SIG-M5 (cell line): ENCODE measurements at regions not wholly inside any gene's neighbourhood (a gene's known extent, or its start where the extent isn't known, plus 50 kb on each side); places are given as distances from the start of the nearest gene placed in this dataset.

ENCODE experiments used
- DNase-seq: peaks from one replicate; lab custom pipeline; 2025; lab: John Stamatoyannopoulos, UW

GRCh38 chr6:125544819-125545218, 204.6 kb upstream of the HEY2 start:
- no peak for DNase-seq

- DNase-seq = no peak
Measured at GRCh38 chr6:125546841-125547251, 202.6 kb upstream of the HEY2 start.

- no peak for DNase-seq
Measured at GRCh38 chr6:125547381-125547780, 202.1 kb upstream of the HEY2 start.

- DNase-seq = no peak
Measured at GRCh38 chr6:125549202-125549884, 200.1 kb upstream of the HEY2 start.

- no peak for DNase-seq
Measured at GRCh38 chr6:125550892-125551291, 198.5 kb upstream of the HEY2 start.

GRCh38 chr6:125552819-125553218, 196.6 kb upstream of the HEY2 start:
- DNase-seq = no peak

GRCh38 chr6:125554456-125554855, 195.0 kb upstream of the HEY2 start:
- no peak for DNase-seq

- no peak for DNase-seq
Measured at GRCh38 chr6:125558241-125558843, 191.1 kb upstream of the HEY2 start.

- no peak for DNase-seq
Measured at GRCh38 chr6:125558907-125559306, 190.5 kb upstream of the HEY2 start.

GRCh38 chr6:125562156-125562555, 187.3 kb upstream of the HEY2 start:
- DNase-seq = no peak

- no peak for DNase-seq
Measured at GRCh38 chr6:125564941-125565340, 184.5 kb upstream of the HEY2 start.

- DNase-seq = no peak
Measured at GRCh38 chr6:125567407-125567806, 182.0 kb upstream of the HEY2 start.

- DNase-seq = no peak
Measured at GRCh38 chr6:125568609-125569008, 180.8 kb upstream of the HEY2 start.

GRCh38 chr6:125570526-125570925, 178.9 kb upstream of the HEY2 start:
- DNase-seq = no peak

- DNase-seq = no peak
Measured at GRCh38 chr6:125571207-125571755, 178.2 kb upstream of the HEY2 start.

- DNase-seq = no peak
Measured at GRCh38 chr6:125574604-125575003, 174.8 kb upstream of the HEY2 start.

GRCh38 chr6:125577124-125577662, 172.2 kb upstream of the HEY2 start:
- DNase-seq = no peak

- no peak for DNase-seq
Measured at GRCh38 chr6:125584468-125584939, 164.9 kb upstream of the HEY2 start.

GRCh38 chr6:125585470-125585869, 164.0 kb upstream of the HEY2 start:
- DNase-seq = no peak

- no peak for DNase-seq
Measured at GRCh38 chr6:125586074-125586473, 163.4 kb upstream of the HEY2 start.

GRCh38 chr6:125586605-125587004, 162.8 kb upstream of the HEY2 start:
- DNase-seq = no peak

- no peak for DNase-seq
Measured at GRCh38 chr6:125587666-125588632, 161.5 kb upstream of the HEY2 start.
